Jurkat, Clone E6-1 (cell line): ENCODE measurements at regions not wholly inside any gene's neighbourhood (a gene's known extent, or its start where the extent isn't known, plus 50 kb on each side); places are given as distances from the start of the nearest gene placed in this dataset.
"Not testable (repeated sequence)": the region's sequence is repeated elsewhere in the genome, so short reads cannot be mapped to it uniquely, and the experiment has no call there.

Source experiments
- DNase-seq: peaks from one replicate; pipeline ENCODE4 v3.0.0-alpha.2; 2011; ENCODE audit warnings: low read depth, low spot score
- H3K4me3 ChIP-seq: 2 replicates; pipeline ENCODE4 v1.5.1; 2011; ENCODE audit warnings: mild to moderate bottlenecking, low read length, control low read depth, moderate library complexity

GRCh38 chr19:28608292-28608691, 604.7 kb downstream of the UQCRFS1 start:
- DNase-seq, result no peak
- H3K4me3 ChIP-seq, result no peak overlapping the region

- no peak overlapping the region for H3K4me3 ChIP-seq
- no peak for DNase-seq
Measured at GRCh38 chr19:28607066-28607583, 605.8 kb downstream of the UQCRFS1 start.

- no peak for DNase-seq
- H3K4me3 ChIP-seq, result no peak overlapping the region
Measured at GRCh38 chr19:28606269-28607032, 606.5 kb downstream of the UQCRFS1 start.

- H3K4me3 ChIP-seq, result no peak overlapping the region
- DNase-seq, result no peak
Measured at GRCh38 chr19:28605501-28606268, 607.3 kb downstream of the UQCRFS1 start.

- no peak overlapping the region for H3K4me3 ChIP-seq
- DNase-seq, result no peak
Measured at GRCh38 chr19:28603453-28603852, 609.5 kb downstream of the UQCRFS1 start.

GRCh38 chr19:28602675-28603298, 610.2 kb downstream of the UQCRFS1 start:
- DNase-seq, result no peak

GRCh38 chr19:28601723-28602440, 611.1 kb downstream of the UQCRFS1 start:
- no peak overlapping the region for H3K4me3 ChIP-seq
- no peak for DNase-seq

More at GRCh38 chr19:28602675-28603298, 610.2 kb downstream of the UQCRFS1 start:
- no peak overlapping the region for H3K4me3 ChIP-seq

- DNase-seq, result no peak
- H3K4me3 ChIP-seq, result no peak overlapping the region
Measured at GRCh38 chr19:28598861-28599260, 614.1 kb downstream of the UQCRFS1 start.

GRCh38 chr19:28596561-28597071, 616.3 kb downstream of the UQCRFS1 start:
- no peak for DNase-seq
- H3K4me3 ChIP-seq, result no peak overlapping the region

- H3K4me3 ChIP-seq, result no peak overlapping the region
- no peak for DNase-seq
Measured at GRCh38 chr19:28595722-28596480, 617.0 kb downstream of the UQCRFS1 start.

GRCh38 chr19:28594737-28595136, 618.2 kb downstream of the UQCRFS1 start:
- no peak overlapping the region for H3K4me3 ChIP-seq
- no peak for DNase-seq

- not testable (repeated sequence) for H3K4me3 ChIP-seq, DNase-seq
Measured at GRCh38 chr19:28589991-28590411, 623.0 kb downstream of the UQCRFS1 start.

GRCh38 chr19:28586474-28586873, 626.5 kb downstream of the UQCRFS1 start:
- DNase-seq, result no peak
- no peak overlapping the region for H3K4me3 ChIP-seq

GRCh38 chr19:28585796-28586195, 627.2 kb downstream of the UQCRFS1 start:
- DNase-seq, result no peak
- no peak overlapping the region for H3K4me3 ChIP-seq

- DNase-seq, result no peak
- H3K4me3 ChIP-seq, result no peak overlapping the region
Measured at GRCh38 chr19:28583713-28584112, 629.2 kb downstream of the UQCRFS1 start.

- DNase-seq, result no peak
- H3K4me3 ChIP-seq, result no peak overlapping the region
Measured at GRCh38 chr19:28583242-28583641, 629.7 kb downstream of the UQCRFS1 start.

GRCh38 chr19:28582796-28583195, 630.2 kb downstream of the UQCRFS1 start:
- H3K4me3 ChIP-seq, result no peak overlapping the region
- DNase-seq, result no peak

GRCh38 chr19:28582344-28582743, 630.6 kb downstream of the UQCRFS1 start:
- H3K4me3 ChIP-seq, result no peak overlapping the region
- DNase-seq, result no peak
